Thyroid gland (tissue), 4 donors: ENCODE measurements at regions not wholly inside any gene's neighbourhood (a gene's known extent, or its start where the extent isn't known, plus 50 kb on each side); places are given as distances from the start of the nearest gene placed in this dataset.

Experiments
- CTCF ChIP-seq, 6 experiments: fragments of 200-600 bp in 3 of 6; fragments of 450-650 bp in 3 of 6; sonication (generic) in 3 of 6; IDR thresholded peaks; one replicate each; pipeline ENCODE4 v1.5.1; 2016 to 2019; ENCODE audit warnings: antibody characterized with exemption in 6 of 6, mild to moderate bottlenecking in 2 of 6, inconsistent platforms in 1 of 6, moderate library complexity in 1 of 6
- POLR2A ChIP-seq, 2 donors: fragments of 450-650 bp; IDR thresholded peaks; one replicate each; pipeline ENCODE4 v1.6.1; 2017; ENCODE audit warnings: antibody characterized with exemption in 2 of 2, mild to moderate bottlenecking in 2 of 2, moderate library complexity in 1 of 2

GRCh38 chr1:213573648-213574009 is 414.1 kb upstream of the PROX1 start:
- TF ChIP-seq CTCF (IDR thresholded peaks at IDR 0.05) (no peak), POLR2A (IDR thresholded peaks at IDR 0.05) (no peak)
